PC-3 (cell line): ENCODE measurements at regions not wholly inside any gene's neighbourhood (a gene's known extent, or its start where the extent isn't known, plus 50 kb on each side); places are given as distances from the start of the nearest gene placed in this dataset.

ENCODE experiments used
- ATAC-seq: fragments of 200-7000 bp; cut with Tn5 transposase; 2 replicates; pipeline ENCODE4 v1.9.1; 2020; ENCODE audit warnings: mild to moderate bottlenecking, moderate library complexity
- BruUV-seq: library from RNA; stranded (reverse); fragments of 400-500 nt; replicated peaks from 2 replicates; lab custom pipeline; 2021; lab: Mats Ljungman, UMichigan
- CTCF ChIA-PET: fragments of 300-600 bp; sonication (Branson Sonifier 250); formaldehyde crosslinking; loops from one replicate; lab custom pipeline; 2022; ENCODE audit warnings: antibody characterized with exemption; lab: Charles Lee
- POLR2A ChIA-PET: fragments of 300-600 bp; sonication (Branson Sonifier 250); formaldehyde crosslinking; loops from one replicate; lab custom pipeline; 2022; ENCODE audit warnings: antibody characterized with exemption; ENCODE audit not compliant: unreplicated experiment; lab: Charles Lee
- DNase-seq: peaks from one replicate; pipeline ENCODE4 v3.0.0-alpha.2; 2015
- H2AFZ ChIP-seq: fragments of 300-600 bp; sonication (generic); 2 replicates; pipeline ENCODE4 v1.6.0; 2016; ENCODE audit warnings: antibody characterized with exemption, low read length
- H3F3A ChIP-seq: fragments of 300-600 bp; sonication (generic); one replicate; pipeline ENCODE4 v1.6.0; 2017; ENCODE audit warnings: antibody characterized with exemption, low read length, control low read depth, mild to moderate bottlenecking; ENCODE audit not compliant: unreplicated experiment
- H3K27ac ChIP-seq: fragments of 300-600 bp; sonication (generic); 2 replicates; pipeline ENCODE4 v1.5.1; 2016; ENCODE audit warnings: mild to moderate bottlenecking, low read length
- H3K27me3 ChIP-seq: fragments of 300-600 bp; sonication (generic); 2 replicates; pipeline ENCODE4 v1.6.1; 2016; ENCODE audit warnings: low read length, mixed read lengths
- H3K36me3 ChIP-seq: fragments of 300-600 bp; sonication (generic); 2 replicates; pipeline ENCODE4 v1.6.1; 2016; ENCODE audit warnings: low read depth, mixed run types, low read length, mixed read lengths
- H3K4me1 ChIP-seq: fragments of 300-600 bp; sonication (generic); 2 replicates; pipeline ENCODE4 v1.5.1; 2016; ENCODE audit warnings: low read length; ENCODE audit not compliant: insufficient read depth
- H3K4me2 ChIP-seq: fragments of 300-600 bp; sonication (generic); 2 replicates; pipeline ENCODE4 v1.6.0; 2016; ENCODE audit warnings: low read length
- H3K4me3 ChIP-seq: fragments of 300-600 bp; sonication (generic); 2 replicates; pipeline ENCODE4 v1.5.1; 2016; ENCODE audit warnings: mild to moderate bottlenecking, low read length, mixed read lengths
- H3K79me2 ChIP-seq: fragments of 300-600 bp; sonication (generic); 2 replicates; pipeline ENCODE4 v1.6.1; 2017; ENCODE audit warnings: low read length, mixed read lengths
- H3K9ac ChIP-seq: fragments of 300-600 bp; sonication (generic); 2 replicates; pipeline ENCODE4 v1.6.0; 2016; ENCODE audit warnings: mild to moderate bottlenecking, low read length
- H3K9me2 ChIP-seq: fragments of 300-600 bp; sonication (generic); replicated peaks from 2 replicates; pipeline ENCODE4 v1.6.1; 2016; ENCODE audit warnings: mixed run types, low read length, mixed read lengths
- H3K9me3 ChIP-seq: fragments of 300-600 bp; sonication (generic); 2 replicates; pipeline ENCODE4 v1.6.1; 2016; ENCODE audit warnings: low read length, mixed read lengths
- H4K20me1 ChIP-seq: fragments of 300-600 bp; sonication (generic); 2 replicates; pipeline ENCODE4 v1.6.1; 2016; ENCODE audit warnings: low read length, mixed read lengths
- EZH2 ChIP-seq: fragments of 300-600 bp; sonication (generic); IDR thresholded peaks from one replicate; pipeline ENCODE4 v1.6.1; 2017; ENCODE audit warnings: antibody characterized with exemption, mild to moderate bottlenecking, low read length; ENCODE audit not compliant: unreplicated experiment
- EZH2phosphoT487 ChIP-seq: fragments of 300-600 bp; sonication (generic); IDR thresholded peaks from 2 replicates; pipeline ENCODE4 v1.6.1; 2018; ENCODE audit warnings: mild to moderate bottlenecking, antibody characterized with exemption, low read length, borderline replicate concordance
- intact Hi-C: fragments of 100-400 bp; cut with micrococcal nuclease; formaldehyde crosslinking; loops from 2 replicates; pipeline ENCODE4 v1.9.0; 2023
- TF ChIP-seq, protein P1 (sequence below): fragments of 300-600 bp; sonication (generic); conservative IDR thresholded peaks from 2 replicates; pipeline ENCODE4 v1.5.1; 2017; ENCODE audit warnings: antibody characterized with exemption, low read depth, mild to moderate bottlenecking, low read length

DNA sequence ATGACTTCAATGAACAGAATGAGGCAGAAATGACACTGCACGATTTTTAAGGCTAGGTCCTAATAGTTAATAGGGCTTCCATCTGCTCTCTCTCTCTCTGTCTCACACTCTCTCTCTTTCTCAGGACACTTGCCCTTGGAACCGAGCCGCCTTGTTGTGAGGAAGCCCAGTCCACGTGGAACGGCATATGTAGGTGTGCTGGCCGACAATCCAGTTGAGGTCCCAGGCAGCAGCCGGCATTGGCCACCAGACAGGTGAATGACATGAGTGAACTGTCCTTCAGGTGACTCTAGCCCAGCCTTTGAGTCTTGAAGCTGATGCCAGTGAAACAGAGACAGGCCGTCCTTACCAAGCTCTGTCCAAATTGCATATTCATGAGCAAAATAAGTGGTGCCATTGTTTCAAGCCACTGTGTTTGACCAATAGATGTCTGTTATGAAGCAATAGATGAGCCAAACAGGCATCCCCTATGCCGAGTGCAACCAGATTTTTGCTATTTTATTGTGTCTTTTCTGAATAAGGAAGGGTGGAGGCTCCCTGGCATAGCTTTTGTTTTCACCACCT is 217.5 kb upstream of the LHX5 start:
- TF ChIP-seq EZH2, result no peak
- TF ChIP-seq EZH2phosphoT487, result no peak
- TF ChIP-seq, protein P1, sequence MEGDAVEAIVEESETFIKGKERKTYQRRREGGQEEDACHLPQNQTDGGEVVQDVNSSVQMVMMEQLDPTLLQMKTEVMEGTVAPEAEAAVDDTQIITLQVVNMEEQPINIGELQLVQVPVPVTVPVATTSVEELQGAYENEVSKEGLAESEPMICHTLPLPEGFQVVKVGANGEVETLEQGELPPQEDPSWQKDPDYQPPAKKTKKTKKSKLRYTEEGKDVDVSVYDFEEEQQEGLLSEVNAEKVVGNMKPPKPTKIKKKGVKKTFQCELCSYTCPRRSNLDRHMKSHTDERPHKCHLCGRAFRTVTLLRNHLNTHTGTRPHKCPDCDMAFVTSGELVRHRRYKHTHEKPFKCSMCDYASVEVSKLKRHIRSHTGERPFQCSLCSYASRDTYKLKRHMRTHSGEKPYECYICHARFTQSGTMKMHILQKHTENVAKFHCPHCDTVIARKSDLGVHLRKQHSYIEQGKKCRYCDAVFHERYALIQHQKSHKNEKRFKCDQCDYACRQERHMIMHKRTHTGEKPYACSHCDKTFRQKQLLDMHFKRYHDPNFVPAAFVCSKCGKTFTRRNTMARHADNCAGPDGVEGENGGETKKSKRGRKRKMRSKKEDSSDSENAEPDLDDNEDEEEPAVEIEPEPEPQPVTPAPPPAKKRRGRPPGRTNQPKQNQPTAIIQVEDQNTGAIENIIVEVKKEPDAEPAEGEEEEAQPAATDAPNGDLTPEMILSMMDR, result no peak
- ChIA-PET CTCF (no interaction called here), POLR2A (no interaction called here)
- Histone ChIP-seq H3K4me1 (no peaks in the 10 kb centered on the region), H3K27me3 (0 out of 2 replicates have a peak, but pooled peaks cover 12% of the 10 kb centered on the region), H2AFZ (no peak overlapping the region), H3F3A (no peaks in the 10 kb centered on the region), H3K9me2 (no peaks in the 10 kb centered on the region), H4K20me1 (no peaks in the 10 kb centered on the region), H3K4me3 (no peak overlapping the region), H3K9ac (no peak overlapping the region), H3K4me2 (no peak overlapping the region), H3K9me3 (no peaks in the 10 kb centered on the region), H3K36me3 (no peaks in the 10 kb centered on the region), H3K79me2 (no peaks in the 10 kb centered on the region), H3K27ac (no peak overlapping the region)
- DNase-seq (no peak), ATAC-seq (no peak)
- no TSS peak for BruUV-seq
- intact Hi-C loops, result no loop called here

DNA sequence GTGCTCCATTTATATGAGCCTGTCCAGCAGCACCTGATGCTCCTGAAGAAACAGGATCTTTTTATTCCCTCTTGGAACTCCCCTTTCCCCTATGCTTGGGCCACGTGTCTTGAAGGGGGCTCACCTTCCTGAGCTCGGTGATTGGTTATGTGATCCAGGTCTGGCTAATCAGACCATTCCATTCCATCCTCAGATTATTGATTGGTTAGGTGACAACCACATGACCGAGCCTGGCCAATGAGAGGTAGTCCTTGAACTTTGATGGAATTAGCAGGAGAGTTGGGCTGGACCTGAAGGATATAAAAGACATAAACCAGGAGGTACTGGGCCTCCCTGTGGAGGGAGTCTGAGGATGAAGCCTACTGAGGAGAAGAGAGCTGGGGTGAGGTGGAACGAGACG is 216.6 kb upstream of the LHX5 start:
- H3K4me2 ChIP-seq, result no peak overlapping the region
- H3F3A ChIP-seq, result no peaks in the 10 kb centered on the region
- intact Hi-C loops, result no loop called here
- H3K27me3 ChIP-seq, result 0 out of 2 replicates have a peak, but pooled peaks cover 11% of the 10 kb centered on the region
- H3K79me2 ChIP-seq, result no peaks in the 10 kb centered on the region
- H2AFZ ChIP-seq, result no peak overlapping the region
- H3K27ac ChIP-seq, result no peak overlapping the region
- no peak for TF ChIP-seq EZH2
- TF ChIP-seq, protein P1, result no peak
- ChIA-PET POLR2A (no interaction called here), CTCF (no interaction called here)
- no peaks in the 10 kb centered on the region for H3K36me3 ChIP-seq
- ATAC-seq, result no peak
- no peaks in the 10 kb centered on the region for H3K4me1 ChIP-seq
- no peaks in the 10 kb centered on the region for H3K9me2 ChIP-seq
- H4K20me1 ChIP-seq, result no peaks in the 10 kb centered on the region
- H3K4me3 ChIP-seq, result no peak overlapping the region
- no peak for DNase-seq
- no TSS peak for BruUV-seq
- H3K9ac ChIP-seq, result no peak overlapping the region
- no peaks in the 10 kb centered on the region for H3K9me3 ChIP-seq

DNA sequence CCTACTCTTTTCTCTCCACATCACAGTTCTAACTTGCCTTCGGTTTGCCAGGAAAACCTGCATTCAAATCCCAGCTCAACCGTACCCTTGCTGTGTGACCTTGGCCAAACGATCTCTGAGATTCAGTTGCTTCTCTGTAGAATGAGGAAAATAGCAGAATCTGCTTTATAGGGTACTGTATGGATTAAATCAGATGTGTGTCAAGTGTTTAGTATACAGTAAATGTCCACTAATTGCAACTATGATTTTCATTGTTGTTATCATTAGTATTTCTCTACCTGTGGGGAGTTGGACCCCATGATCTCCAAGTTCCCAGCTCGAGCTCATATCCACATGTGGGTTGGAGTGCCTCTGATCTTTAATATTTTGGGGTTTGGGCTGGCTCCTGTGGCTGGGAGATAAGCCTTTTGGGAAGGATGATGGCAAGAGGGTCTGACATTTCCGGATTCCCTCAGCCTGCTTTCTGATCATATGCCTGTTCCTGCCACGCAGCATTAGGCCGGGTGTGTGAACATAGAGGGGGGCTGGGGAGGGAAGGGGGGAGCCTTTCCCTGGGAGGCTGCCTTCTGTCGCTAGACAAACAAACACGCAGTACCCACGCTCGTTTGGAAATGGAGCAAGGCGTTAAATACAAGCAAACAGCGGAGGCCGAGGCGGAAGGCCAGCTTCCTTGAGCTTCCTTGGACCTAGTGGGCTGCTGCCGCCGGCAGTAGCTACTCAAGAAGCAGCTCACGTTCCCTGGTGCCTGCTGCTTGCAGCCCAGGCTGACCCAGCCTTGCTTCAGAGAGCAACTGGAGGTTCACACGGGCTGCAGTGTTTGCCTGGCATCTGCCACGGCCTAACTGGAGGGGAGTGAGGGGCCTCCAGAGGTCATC is 213.5 kb upstream of the LHX5 start:
- Histone ChIP-seq H3K9ac (no peak overlapping the region), H3K9me3 (no peaks in the 10 kb centered on the region), H3K27ac (no peak overlapping the region), H3K4me1 (no peaks in the 10 kb centered on the region), H3K4me2 (no peak overlapping the region), H4K20me1 (no peaks in the 10 kb centered on the region), H3K79me2 (no peaks in the 10 kb centered on the region), H3K36me3 (no peaks in the 10 kb centered on the region), H3K27me3 (no peaks in the 10 kb centered on the region), H3K4me3 (no peak overlapping the region), H3K9me2 (no peaks in the 10 kb centered on the region), H2AFZ (no peak overlapping the region), H3F3A (no peaks in the 10 kb centered on the region)
- CTCF ChIA-PET, result no interaction called here
- BruUV-seq, result no TSS peak
- ATAC-seq, result no peak
- DNase-seq, result no peak
- TF ChIP-seq EZH2phosphoT487 (no peak), EZH2 (no peak)
- TF ChIP-seq, protein P1, result no peak
- POLR2A ChIA-PET, result no interaction called here
- intact Hi-C loops, result no loop called here
